Gastrocnemius medialis (tissue), 4 donors: ENCODE measurements at regions not wholly inside any gene's neighbourhood (a gene's known extent, or its start where the extent isn't known, plus 50 kb on each side); places are given as distances from the start of the nearest gene placed in this dataset.

Experiments
- ATAC-seq, 2 donors: fragments of 150-250 bp; one replicate each; pipeline ENCODE4 v1.9.1; 2016
- DNase-seq, 2 donors: peaks; one replicate each; pipeline ENCODE4 v3.0.0-alpha.2; 2019
- H3K27ac ChIP-seq, 4 donors: fragments of 200-600 bp; sonication (generic); 1 replicate in 1 of 4; 2 replicates in 3 of 4; pipeline ENCODE4 v1.5.1; 2016 to 2018; ENCODE audit warnings: mild to moderate bottlenecking in 2 of 4, moderate library complexity in 1 of 4
- H3K27me3 ChIP-seq, 3 donors: fragments of 200-600 bp; sonication (generic) in 2 of 3; 1 replicate in 1 of 3; 2 replicates in 2 of 3; pipeline versions ENCODE4 v1.5.1 to v1.6.0; 2016 to 2019; ENCODE audit warnings: mild to moderate bottlenecking in 1 of 3, moderate library complexity in 1 of 3
- H3K36me3 ChIP-seq, 2 donors: fragments of 200-600 bp; sonication (generic) in 1 of 2; one replicate each; pipeline ENCODE4 v1.5.1; 2017 to 2018
- H3K4me1 ChIP-seq, 2 donors: fragments of 200-600 bp; sonication (generic) in 1 of 2; one replicate each; pipeline ENCODE4 v1.5.1; 2016 to 2017; ENCODE audit warnings: mild to moderate bottlenecking in 2 of 2
- H3K4me3 ChIP-seq, 4 donors: fragments of 200-600 bp; sonication (generic) in 3 of 4; 1 replicate in 1 of 4; 2 replicates in 3 of 4; pipeline ENCODE4 v1.5.1; 2016 to 2019; ENCODE audit warnings: mild to moderate bottlenecking in 2 of 4
- H3K9me3 ChIP-seq, 3 donors: fragments of 200-600 bp; sonication (generic) in 2 of 3; 1 replicate in 1 of 3; 2 replicates in 2 of 3; pipeline ENCODE4 v1.5.1; 2016 to 2019
- CTCF ChIP-seq, 5 experiments: fragments of 450-650 bp in 3 of 5; fragments of 200-600 bp in 2 of 5; sonication (generic) in 2 of 5; IDR thresholded peaks in 4 of 5; conservative IDR thresholded peaks in 1 of 5; 1 replicate in 4 of 5; 2 replicates in 1 of 5; pipeline ENCODE4 v1.5.1; 2016 to 2019; ENCODE audit warnings: antibody characterized with exemption in 5 of 5, mild to moderate bottlenecking in 3 of 5, moderate library complexity in 3 of 5
- POLR2A ChIP-seq, 2 donors: fragments of 450-650 bp; IDR thresholded peaks; one replicate each; pipeline ENCODE4 v1.6.1; 2017; ENCODE audit warnings: antibody characterized with exemption in 2 of 2, mild to moderate bottlenecking in 2 of 2, moderate library complexity in 2 of 2
- in situ Hi-C, 4 donors: fragments of 200-750 bp; cut with MboI; loops; one replicate each; pipeline versions ENCODE4 v1.15.0 to v1.8.0; 2017; ENCODE audit warnings: low sequenced_read_pairs in 4 of 4
- intact Hi-C: fragments of 100-400 bp; cut with DNase I; formaldehyde crosslinking; loops from one replicate; pipeline ENCODE4 v1.15.1; 2023; ENCODE audit warnings: low total_unique reads

- H3K27ac ChIP-seq: no peak overlapping the region
- intact Hi-C loops: no loop called here
These were observed 226.1 kb downstream of the ANKRD30B start for GRCh38 chr18:14974088-14974487.

GRCh38 chr18:14974576-14974975 is 226.6 kb downstream of the ANKRD30B start:
- in situ Hi-C loops (no loop called here), intact Hi-C loops (no loop called here)
- peaks cover 0 to 4% (median 0%) of the 10 kb centered on the region in 3 donors for H3K27me3 ChIP-seq
- TF ChIP-seq POLR2A (IDR thresholded peaks at IDR 0.05): no peak
- no peak for TF ChIP-seq CTCF (IDR thresholded peaks at IDR 0.05 in 4 of 5, conservative IDR thresholded peaks at IDR 0.05 in 1 of 5)
- no peak overlapping the region for H3K27ac ChIP-seq
- H3K36me3 ChIP-seq: no peaks in the 10 kb centered on the region
- no peak overlapping the region for H3K4me3 ChIP-seq
- no peak for ATAC-seq
- DNase-seq: no peak
- H3K4me1 ChIP-seq: peaks cover 7 to 18% of the 10 kb centered on the region in 2 donors
- no peaks in the 10 kb centered on the region for H3K9me3 ChIP-seq

More at GRCh38 chr18:14974088-14974487, 226.1 kb downstream of the ANKRD30B start:
- Histone ChIP-seq H3K36me3 (no peaks in the 10 kb centered on the region), H3K4me1 (peaks cover 7 to 18% of the 10 kb centered on the region in 2 donors), H3K4me3 (no peak overlapping the region), H3K27me3 (peaks cover 0 to 4% (median 0%) of the 10 kb centered on the region in 3 donors), H3K9me3 (no peaks in the 10 kb centered on the region)
- in situ Hi-C loops: no loop called here
- no peak for TF ChIP-seq POLR2A (IDR thresholded peaks at IDR 0.05)
- no peak for TF ChIP-seq CTCF (IDR thresholded peaks at IDR 0.05 in 4 of 5, conservative IDR thresholded peaks at IDR 0.05 in 1 of 5)
- ATAC-seq (no peak), DNase-seq (no peak)

- no peak for TF ChIP-seq CTCF (IDR thresholded peaks at IDR 0.05 in 4 of 5, conservative IDR thresholded peaks at IDR 0.05 in 1 of 5)
- no peak for TF ChIP-seq POLR2A (IDR thresholded peaks at IDR 0.05)
- H3K27me3 ChIP-seq: peaks cover 0 to 4% (median 0%) of the 10 kb centered on the region in 3 donors
- no peak overlapping the region for H3K4me3 ChIP-seq
- H3K9me3 ChIP-seq: no peaks in the 10 kb centered on the region
- no peak for DNase-seq
- no peak for ATAC-seq
- intact Hi-C loops (no loop called here), in situ Hi-C loops (no loop called here)
- no peak overlapping the region for H3K27ac ChIP-seq
- H3K4me1 ChIP-seq: peaks cover 7 to 15% of the 10 kb centered on the region in 2 donors
- no peaks in the 10 kb centered on the region for H3K36me3 ChIP-seq
These were observed 227.5 kb downstream of the ANKRD30B start for GRCh38 chr18:14975431-14975830.

- TF ChIP-seq CTCF (IDR thresholded peaks at IDR 0.05 in 4 of 5, conservative IDR thresholded peaks at IDR 0.05 in 1 of 5) (no peak), POLR2A (IDR thresholded peaks at IDR 0.05) (no peak)
These were observed 228.9 kb downstream of the ANKRD30B start for GRCh38 chr18:14976736-14977430.

More at GRCh38 chr18:14976736-14977430, 228.9 kb downstream of the ANKRD30B start:
- Histone ChIP-seq H3K36me3 (no peaks in the 10 kb centered on the region), H3K4me3 (no peak overlapping the region), H3K9me3 (no peaks in the 10 kb centered on the region), H3K27ac (no peak overlapping the region), H3K4me1 (peaks cover 0 to 4% of the 10 kb centered on the region in 2 donors), H3K27me3 (peaks cover 0 to 4% (median 0%) of the 10 kb centered on the region in 3 donors)
- in situ Hi-C loops: no loop called here
- ATAC-seq (no peak), DNase-seq (no peak)
- intact Hi-C loops: no loop called here
